ENCODE measurements at regions not wholly inside any gene's neighbourhood (a gene's known extent, or its start where the extent isn't known, plus 50 kb on each side); places are given as distances from the start of the nearest gene placed in this dataset.

DNA sequence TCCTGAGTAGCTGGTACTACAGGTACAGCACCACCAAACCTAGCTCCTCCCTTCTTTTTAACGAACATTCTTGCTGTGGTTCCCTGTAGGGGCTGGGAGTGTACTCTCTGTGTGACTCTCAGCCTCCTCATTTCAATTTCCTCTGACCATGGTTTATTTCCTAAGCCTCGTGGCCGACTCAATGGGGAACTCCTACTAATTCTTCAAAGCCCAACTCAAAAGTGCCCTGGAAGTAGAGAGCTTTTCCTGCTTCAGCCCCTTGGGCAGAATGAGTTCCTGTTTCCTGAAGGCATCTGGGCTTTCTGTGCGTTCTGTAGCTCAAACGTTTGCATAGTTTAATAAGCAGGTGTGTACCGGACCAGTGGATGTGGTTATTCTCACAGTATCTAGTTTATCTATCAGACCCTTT is 70.9 kb upstream of the ACOT11 start:
- peaks cover 29% of the 10 kb centered on the region for H3K4me1 ChIP-seq (ENCODE audit: control insufficient read depth, insufficient read depth, low read length)
- no peak overlapping the region for H3K4me3 ChIP-seq (ENCODE audit: low read length)
- Mint-ChIP-seq H3K27ac (peak overlapping the region; percentile 38), H3K36me3 (ENCODE audit: low read depth) (no peaks in the 10 kb centered on the region), H3K4me1 (peaks cover 54% of the 10 kb centered on the region), H3K4me3 (no peak overlapping the region), H3K9me3 (no peaks in the 10 kb centered on the region), H3K27me3 (ENCODE audit: insufficient read depth) (peaks cover 18% of the 10 kb centered on the region)
- TF ChIP-seq, protein P1, sequence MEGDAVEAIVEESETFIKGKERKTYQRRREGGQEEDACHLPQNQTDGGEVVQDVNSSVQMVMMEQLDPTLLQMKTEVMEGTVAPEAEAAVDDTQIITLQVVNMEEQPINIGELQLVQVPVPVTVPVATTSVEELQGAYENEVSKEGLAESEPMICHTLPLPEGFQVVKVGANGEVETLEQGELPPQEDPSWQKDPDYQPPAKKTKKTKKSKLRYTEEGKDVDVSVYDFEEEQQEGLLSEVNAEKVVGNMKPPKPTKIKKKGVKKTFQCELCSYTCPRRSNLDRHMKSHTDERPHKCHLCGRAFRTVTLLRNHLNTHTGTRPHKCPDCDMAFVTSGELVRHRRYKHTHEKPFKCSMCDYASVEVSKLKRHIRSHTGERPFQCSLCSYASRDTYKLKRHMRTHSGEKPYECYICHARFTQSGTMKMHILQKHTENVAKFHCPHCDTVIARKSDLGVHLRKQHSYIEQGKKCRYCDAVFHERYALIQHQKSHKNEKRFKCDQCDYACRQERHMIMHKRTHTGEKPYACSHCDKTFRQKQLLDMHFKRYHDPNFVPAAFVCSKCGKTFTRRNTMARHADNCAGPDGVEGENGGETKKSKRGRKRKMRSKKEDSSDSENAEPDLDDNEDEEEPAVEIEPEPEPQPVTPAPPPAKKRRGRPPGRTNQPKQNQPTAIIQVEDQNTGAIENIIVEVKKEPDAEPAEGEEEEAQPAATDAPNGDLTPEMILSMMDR (conservative IDR thresholded peaks at IDR 0.05): no peak
- H3K36me3 ChIP-seq (ENCODE audit: control insufficient read depth, insufficient read depth, low read length): no peaks in the 10 kb centered on the region
- WGBS, 2 experiments (ENCODE audit: insufficient coverage in 1 of 2, insufficient read length in 1 of 2): 58 to 61% methylated on average over 5 to 6 of the region's 6 CpGs
- H3K9ac ChIP-seq (ENCODE audit: extremely low read depth, low read length, poor library complexity, severe bottlenecking): no peak overlapping the region
- H3K27me3 ChIP-seq (ENCODE audit: control insufficient read depth, insufficient read depth, low read length, poor library complexity, severe bottlenecking): no peaks in the 10 kb centered on the region
- DNase-seq: no peak
- H3K9me3 ChIP-seq (ENCODE audit: control insufficient read depth, low read length): no peaks in the 10 kb centered on the region
- no peak overlapping the region for H3K27ac ChIP-seq (ENCODE audit: low read depth, low read length)

DNA sequence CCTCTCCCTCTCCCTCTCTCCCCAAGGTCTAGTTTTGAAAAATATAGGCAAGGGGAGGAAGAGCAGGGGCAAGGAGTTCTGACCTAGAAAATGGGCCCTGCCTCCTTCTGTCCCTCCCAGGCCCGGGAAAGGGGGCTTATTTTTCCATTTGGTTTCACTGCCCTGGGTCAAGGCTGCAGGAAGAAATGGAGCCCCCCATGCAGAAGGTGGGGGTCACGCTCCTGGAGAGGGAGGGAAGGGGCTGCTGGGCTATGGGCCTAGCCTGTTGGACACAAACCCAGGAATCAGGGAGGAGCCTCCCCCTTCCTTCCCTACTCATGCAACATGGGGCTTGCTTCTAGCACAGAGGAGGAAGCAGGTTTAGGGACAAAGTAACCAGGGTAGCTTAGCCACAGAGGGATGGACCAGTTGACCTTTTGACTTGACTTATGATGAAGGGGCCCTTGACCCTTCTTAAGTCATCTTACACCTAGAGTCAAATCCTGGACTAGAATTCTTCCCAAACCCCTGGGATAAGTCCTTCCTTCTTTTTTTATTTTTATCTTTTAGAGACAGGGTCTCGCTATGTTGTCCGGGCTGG is 70.4 kb upstream of the SSBP3 start:
- no peaks in the 10 kb centered on the region for H3K36me3 ChIP-seq (ENCODE audit: control insufficient read depth, insufficient read depth, low read length)
- H3K36me3 Mint-ChIP-seq (ENCODE audit: low read depth): no peaks in the 10 kb centered on the region
- no peak overlapping the region for H3K4me3 ChIP-seq (ENCODE audit: low read length)
- WGBS, 2 experiments (ENCODE audit: insufficient coverage in 1 of 2, insufficient read length in 1 of 2): 85 to 100% methylated on average over 2 to 4 of the region's 4 CpGs
- H3K9ac ChIP-seq (ENCODE audit: extremely low read depth, low read length, poor library complexity, severe bottlenecking): no peak overlapping the region
- H3K4me1 Mint-ChIP-seq: peaks cover 57% of the 10 kb centered on the region
- H3K27me3 ChIP-seq (ENCODE audit: control insufficient read depth, insufficient read depth, low read length, poor library complexity, severe bottlenecking): no peaks in the 10 kb centered on the region
- H3K27ac ChIP-seq (ENCODE audit: low read depth, low read length): peak overlapping the region; percentile 79
- H3K4me1 ChIP-seq (ENCODE audit: control insufficient read depth, insufficient read depth, low read length): peaks cover 31% of the 10 kb centered on the region
- no peak overlapping the region for H3K27ac Mint-ChIP-seq
- DNase-seq: no peak
- TF ChIP-seq, protein P1 (conservative IDR thresholded peaks at IDR 0.05): no peak
- H3K9me3 Mint-ChIP-seq: no peaks in the 10 kb centered on the region
- H3K27me3 Mint-ChIP-seq (ENCODE audit: insufficient read depth): peaks cover 20% of the 10 kb centered on the region
- no peak overlapping the region for H3K4me3 Mint-ChIP-seq
- no peaks in the 10 kb centered on the region for H3K9me3 ChIP-seq (ENCODE audit: control insufficient read depth, low read length)

GRCh38 chr1:54475946-54476516 is 69.8 kb upstream of the SSBP3 start:
- TF ChIP-seq, protein P1 (conservative IDR thresholded peaks at IDR 0.05): no peak
- 36 to 56% methylated on average over 3 to 9 of the region's 10 CpGs for WGBS, 2 experiments (ENCODE audit: insufficient coverage in 1 of 2, insufficient read length in 1 of 2)
- Histone ChIP-seq H3K9me3 (ENCODE audit: control insufficient read depth, low read length) (no peaks in the 10 kb centered on the region), H3K27ac (ENCODE audit: low read depth, low read length) (peak overlapping the region; percentile 79), H3K4me3 (ENCODE audit: low read length) (no peak overlapping the region), H3K9ac (ENCODE audit: extremely low read depth, low read length, poor library complexity, severe bottlenecking) (no peak overlapping the region), H3K27me3 (ENCODE audit: control insufficient read depth, insufficient read depth, low read length, poor library complexity, severe bottlenecking) (no peaks in the 10 kb centered on the region), H3K4me1 (ENCODE audit: control insufficient read depth, insufficient read depth, low read length) (peaks cover 37% of the 10 kb centered on the region), H3K36me3 (ENCODE audit: control insufficient read depth, insufficient read depth, low read length) (no peaks in the 10 kb centered on the region)
- Mint-ChIP-seq H3K27me3 (ENCODE audit: insufficient read depth) (peaks cover 24% of the 10 kb centered on the region), H3K4me3 (peak overlapping the region; percentile 49), H3K4me1 (peaks cover 61% of the 10 kb centered on the region), H3K9me3 (no peaks in the 10 kb centered on the region), H3K27ac (no peak overlapping the region), H3K36me3 (ENCODE audit: low read depth) (no peaks in the 10 kb centered on the region)
- peak; percentile 82 for DNase-seq

Data from endodermal cell (in vitro differentiated cells).